ENCODE measurements at regions not wholly inside any gene's neighbourhood (a gene's known extent, or its start where the extent isn't known, plus 50 kb on each side); places are given as distances from the start of the nearest gene placed in this dataset.

- DNase-seq = no peak
Observed at GRCh38 chr11:122342089-122342744, 226.2 kb upstream of the BLID start.

GRCh38 chr11:122341477-122341876 is 225.5 kb upstream of the BLID start:
- no peak for DNase-seq

- no peak for DNase-seq
Observed at GRCh38 chr11:122340607-122341290, 224.7 kb upstream of the BLID start.

GRCh38 chr11:122339436-122340060 is 223.5 kb upstream of the BLID start:
- no peak for DNase-seq

GRCh38 chr11:122337704-122338103 is 221.7 kb upstream of the BLID start:
- DNase-seq = no peak

- DNase-seq = no peak
Observed at GRCh38 chr11:122337241-122337640, 221.2 kb upstream of the BLID start.

GRCh38 chr11:122336706-122337105 is 220.7 kb upstream of the BLID start:
- DNase-seq = no peak

- DNase-seq = no peak
Observed at GRCh38 chr11:122334546-122335339, 218.7 kb upstream of the BLID start.

GRCh38 chr11:122333467-122333866 is 217.5 kb upstream of the BLID start:
- DNase-seq = no peak

- no peak for DNase-seq
Observed at GRCh38 chr11:122331079-122331478, 215.1 kb upstream of the BLID start.

- no peak for DNase-seq
Observed at GRCh38 chr11:122330279-122330965, 214.4 kb upstream of the BLID start.

- DNase-seq = no peak
Observed at GRCh38 chr11:122327528-122327927, 211.5 kb upstream of the BLID start.

- no peak for DNase-seq
Observed at GRCh38 chr11:122323754-122324421, 207.9 kb upstream of the BLID start.

- DNase-seq = no peak
Observed at GRCh38 chr11:122322329-122322728, 206.3 kb upstream of the BLID start.

- no peak for DNase-seq
Observed at GRCh38 chr11:122320671-122321070, 204.7 kb upstream of the BLID start.

GRCh38 chr11:122319691-122320620 is 203.9 kb upstream of the BLID start:
- no peak for DNase-seq

- DNase-seq = no peak
Observed at GRCh38 chr11:122319085-122319484, 203.1 kb upstream of the BLID start.

GRCh38 chr11:122317305-122317704 is 201.3 kb upstream of the BLID start:
- DNase-seq = no peak

GRCh38 chr11:122313581-122313980 is 197.6 kb upstream of the BLID start:
- DNase-seq = no peak

- no peak for DNase-seq
Observed at GRCh38 chr11:122311216-122311755, 195.3 kb upstream of the BLID start.

- DNase-seq = no peak
Observed at GRCh38 chr11:122310766-122311165, 194.8 kb upstream of the BLID start.
